CD1c-positive myeloid dendritic cell (primary cell): ENCODE measurements at regions not wholly inside any gene's neighbourhood (a gene's known extent, or its start where the extent isn't known, plus 50 kb on each side); places are given as distances from the start of the nearest gene placed in this dataset.

Experiments used
- DNase-seq: peaks from one replicate; pipeline ENCODE4 v3.0.0-alpha.2; 2016; ENCODE audit errors: extremely low spot score

DNA sequence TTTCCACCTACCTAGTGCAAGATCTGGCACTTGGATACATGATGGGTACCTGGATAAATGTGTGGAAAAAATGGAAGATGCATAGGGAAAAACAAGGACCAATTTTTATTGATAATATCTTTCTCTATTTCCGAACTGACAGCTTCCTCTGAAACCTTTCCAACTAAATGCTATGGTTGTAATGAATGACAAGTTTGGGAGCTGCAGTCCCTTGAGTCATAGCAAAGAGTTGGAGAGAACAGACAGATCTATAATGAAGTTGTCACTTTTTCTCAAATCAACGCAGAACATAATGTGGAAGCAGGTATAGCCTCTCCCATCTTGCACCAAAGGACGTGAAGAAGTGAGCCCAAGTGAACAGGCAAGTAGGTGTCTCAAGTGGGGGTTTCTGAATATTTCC is 296.5 kb upstream of the KAZN start:
- no peak for DNase-seq

DNA sequence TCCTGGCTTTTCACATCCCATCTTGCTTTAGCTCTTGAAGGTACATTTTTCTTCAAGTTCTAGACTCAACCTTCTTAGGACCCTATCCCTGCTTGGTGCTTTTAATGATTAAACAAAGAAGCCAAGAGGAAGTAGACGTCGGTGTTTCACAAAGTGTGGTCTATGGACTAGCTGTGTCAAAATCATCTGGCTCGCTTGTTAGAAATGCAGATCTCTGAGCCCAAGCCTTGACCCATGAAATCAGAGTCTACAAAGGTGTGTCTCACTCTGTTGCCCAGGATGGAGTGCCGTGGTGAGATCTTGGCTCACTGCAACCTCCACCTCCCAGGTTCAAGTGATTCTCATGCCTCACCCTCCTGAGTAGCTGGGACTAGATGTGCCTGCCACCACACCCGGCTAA is 295.5 kb upstream of the KAZN start:
- no peak for DNase-seq

DNA sequence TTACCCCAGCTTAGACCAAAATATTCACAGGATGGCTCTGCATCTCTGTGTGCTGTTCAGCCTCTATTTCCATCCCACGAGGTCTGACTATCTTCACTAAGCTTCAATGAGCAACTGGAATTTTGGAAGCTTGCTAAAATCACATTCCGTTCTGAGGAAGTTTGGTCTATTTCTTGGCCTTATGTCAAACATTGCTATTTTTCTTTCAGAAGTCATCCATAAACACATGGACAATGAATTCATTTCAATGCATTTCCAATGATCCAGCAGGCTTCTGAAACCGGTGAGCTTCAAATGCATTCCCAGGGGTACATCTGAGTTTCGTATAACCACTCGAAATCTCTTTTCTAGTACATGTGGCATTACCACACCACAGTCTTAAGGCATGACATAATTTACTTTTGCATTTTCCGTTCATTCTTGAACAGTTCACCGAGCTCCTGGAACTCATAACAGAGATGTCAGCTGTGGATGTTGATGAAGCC is 294.1 kb upstream of the KAZN start:
- DNase-seq = no peak

DNA sequence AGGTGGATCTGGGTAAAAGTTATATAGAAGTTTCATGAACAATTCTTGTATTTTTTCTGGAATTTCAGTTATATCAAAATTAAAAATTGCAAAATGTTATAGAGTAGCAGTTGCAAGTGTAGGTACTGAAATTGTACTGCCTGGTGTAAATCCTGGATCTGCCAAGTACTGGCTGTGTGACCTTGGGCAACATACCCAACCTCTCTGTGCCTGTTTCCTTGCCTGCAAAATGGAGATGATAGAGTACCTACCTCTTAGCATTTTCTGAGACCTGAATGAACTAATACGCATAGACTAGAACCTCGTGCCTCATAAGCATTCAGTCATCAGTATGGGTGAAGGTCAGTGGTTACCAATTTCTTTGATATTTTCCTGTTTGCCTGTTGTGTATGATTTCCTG is 290.0 kb upstream of the KAZN start:
- no peak for DNase-seq

DNA sequence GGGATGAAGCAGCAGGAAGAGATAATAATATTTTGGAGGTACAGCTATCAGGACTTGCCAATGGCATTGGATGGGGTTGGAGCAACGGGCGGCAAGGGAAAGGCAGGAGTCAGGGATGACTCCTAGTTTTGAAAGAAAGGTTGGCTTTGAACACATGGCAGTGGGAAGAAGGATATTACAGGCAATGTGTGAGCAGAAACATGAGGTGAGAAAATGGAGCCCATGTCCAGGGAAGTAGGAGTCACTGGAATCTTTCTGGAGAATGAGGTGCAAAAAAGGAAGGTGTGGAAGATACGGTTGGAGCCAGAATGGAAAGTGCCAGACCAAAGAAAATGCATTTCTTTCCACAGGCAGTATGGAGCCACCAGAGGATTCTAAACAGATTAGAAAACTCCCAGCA is 288.5 kb upstream of the KAZN start:
- DNase-seq = no peak

DNA sequence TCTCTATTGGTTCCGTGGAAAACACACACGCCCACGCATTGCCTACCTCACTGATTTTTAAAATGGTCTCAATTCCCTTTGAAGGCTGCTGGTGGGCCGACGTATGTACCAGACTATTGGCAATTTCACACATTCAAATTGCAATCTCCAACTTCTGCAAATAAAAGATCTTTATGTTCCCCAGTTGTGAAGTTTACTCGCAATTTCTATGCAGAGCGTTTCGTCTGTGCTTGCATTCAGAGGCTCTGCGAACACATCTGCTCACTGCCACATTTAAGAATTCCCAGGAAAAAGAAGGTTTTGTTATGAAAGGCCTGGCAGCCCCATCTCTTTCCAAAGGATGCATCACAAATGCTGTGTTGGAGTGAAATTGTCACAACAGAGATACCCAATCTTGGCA is 288.0 kb upstream of the KAZN start:
- DNase-seq = no peak

DNA sequence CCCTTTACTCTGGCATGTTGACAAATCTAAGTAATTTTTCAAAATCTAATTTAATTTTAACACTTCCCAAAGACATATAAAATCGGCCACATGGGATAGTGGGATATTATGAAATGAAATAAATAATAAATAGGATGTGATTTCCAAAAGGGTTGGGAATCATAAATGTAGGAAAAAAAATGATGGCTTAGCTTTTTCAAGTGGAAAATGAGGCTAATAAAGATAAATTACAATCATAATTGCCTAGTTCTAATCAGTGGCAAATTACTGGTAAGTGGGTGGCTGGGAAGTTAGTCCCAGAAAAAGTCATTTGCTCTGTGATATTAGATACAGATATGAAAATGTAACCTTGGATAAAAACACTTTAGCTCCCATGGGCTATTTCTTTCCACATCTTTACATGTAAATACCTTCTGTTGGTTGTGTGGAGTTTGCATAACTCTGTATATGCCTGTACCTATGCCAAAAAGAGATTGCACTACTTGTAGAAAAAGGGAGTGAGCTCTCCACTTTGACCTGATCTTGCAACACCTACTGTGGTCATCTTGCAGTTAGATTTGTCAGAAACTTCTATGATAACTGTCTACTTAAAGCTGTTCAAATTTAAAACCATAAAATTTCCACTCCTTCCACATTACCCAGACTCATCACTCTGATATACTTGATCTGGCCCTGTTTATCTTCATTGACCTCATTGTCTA is 284.6 kb upstream of the KAZN start:
- no peak for DNase-seq

DNA sequence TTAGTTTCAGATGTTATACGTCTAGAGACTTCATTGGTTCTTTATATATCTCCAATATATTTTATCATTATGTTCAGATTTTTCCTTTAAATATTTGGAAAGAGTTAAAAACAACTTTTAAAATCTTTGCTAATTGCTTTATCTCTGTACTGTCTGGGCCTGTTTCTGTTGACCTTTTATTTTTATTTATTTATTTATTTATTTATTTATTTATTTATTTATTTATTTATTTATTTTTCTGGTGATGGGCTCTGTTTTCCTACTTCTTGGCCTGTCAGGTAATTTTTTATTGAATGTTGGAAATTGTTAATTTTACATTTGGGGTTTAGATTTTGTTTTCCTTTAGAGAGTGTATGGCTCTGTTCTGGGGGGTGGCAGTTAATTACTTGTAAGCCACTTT is 279.7 kb upstream of the KAZN start:
- no peak for DNase-seq

DNA sequence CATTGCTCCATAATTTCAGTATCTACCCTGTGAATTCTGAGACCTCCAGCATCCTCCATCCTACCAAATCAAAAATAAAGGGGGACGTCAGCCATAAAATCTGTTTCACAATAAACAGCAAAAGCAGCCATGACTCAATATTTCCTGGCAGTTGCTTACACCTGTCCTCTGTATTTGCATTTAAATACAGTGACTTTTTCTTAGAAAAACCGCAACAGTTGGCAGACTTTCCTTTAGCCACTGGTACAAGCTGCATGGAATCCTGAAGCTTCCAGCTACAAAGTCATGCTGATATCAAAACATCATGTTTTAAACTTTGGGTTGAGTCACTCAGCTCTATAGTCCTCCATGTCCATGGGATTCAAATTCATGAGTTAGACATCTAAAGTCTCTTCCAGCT is 278.0 kb upstream of the KAZN start:
- no peak for DNase-seq

DNA sequence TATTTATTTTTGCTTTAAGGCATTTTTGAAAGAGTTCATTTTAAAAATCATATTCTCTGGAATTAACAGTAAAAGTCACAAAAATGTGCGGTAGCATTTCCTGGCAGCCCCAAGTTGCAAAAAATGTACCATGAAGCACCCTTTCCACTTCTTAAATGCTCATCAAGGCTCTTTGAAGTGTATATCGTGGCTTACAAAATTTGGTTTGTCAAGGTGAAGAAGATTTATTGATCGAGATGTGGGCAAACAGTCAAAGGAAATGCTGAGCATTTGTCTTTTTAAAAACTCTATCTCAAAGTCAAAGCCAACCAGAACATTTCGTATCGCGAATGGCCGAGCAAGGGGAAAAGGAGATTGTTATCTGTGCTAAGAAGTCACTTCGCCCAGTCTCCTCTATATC is 277.5 kb upstream of the KAZN start:
- DNase-seq = no peak

DNA sequence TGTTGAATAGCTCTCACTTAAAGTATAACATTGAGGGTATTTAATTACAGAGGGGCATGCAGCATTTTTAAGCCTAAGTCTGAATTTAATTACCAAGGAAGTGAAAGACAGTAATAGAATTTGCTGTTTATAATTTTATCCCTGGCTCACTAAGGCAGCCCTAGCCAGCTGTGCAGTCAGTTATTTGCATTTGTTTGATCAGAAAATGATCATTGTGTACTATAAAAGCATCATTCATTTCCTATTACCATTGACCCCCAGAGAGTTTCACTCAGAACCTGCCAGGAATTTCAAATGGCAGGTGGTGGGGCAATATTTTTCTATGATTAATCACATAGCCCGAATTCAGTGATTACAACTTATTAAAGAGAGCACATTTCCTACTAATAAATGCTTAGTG is 277.1 kb upstream of the KAZN start:
- no peak for DNase-seq

DNA sequence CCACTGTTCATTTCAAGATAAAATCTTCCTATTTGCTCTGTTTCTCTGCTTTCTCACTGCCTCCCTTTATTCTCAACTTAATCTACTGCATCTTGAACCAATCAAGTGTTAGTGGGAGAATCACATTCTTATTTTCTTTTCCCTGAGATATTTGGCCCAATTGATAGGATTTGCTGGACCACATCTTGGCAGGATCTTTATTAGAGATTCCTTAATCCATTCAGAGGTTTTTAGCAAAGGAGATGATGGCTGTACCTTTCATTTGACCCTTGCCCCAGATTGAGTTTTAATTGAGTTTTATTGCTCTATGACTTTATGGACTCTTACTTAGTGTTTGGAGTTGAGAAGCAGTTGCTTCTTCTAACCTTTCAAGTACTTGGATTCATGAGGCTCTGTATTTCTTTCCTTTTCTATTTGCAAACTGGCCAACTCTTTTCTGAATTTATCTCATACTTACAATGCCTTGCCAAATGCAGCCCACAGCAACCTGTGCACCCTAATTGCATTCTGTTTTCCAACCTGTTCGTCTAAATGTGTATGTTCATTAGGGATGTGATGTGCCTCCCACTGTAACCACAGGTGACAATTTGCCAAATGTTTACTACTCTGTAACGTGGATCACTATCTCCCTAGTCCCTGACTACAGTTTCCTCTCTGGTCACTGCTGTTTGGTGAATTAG is 274.8 kb upstream of the KAZN start:
- no peak for DNase-seq

DNA sequence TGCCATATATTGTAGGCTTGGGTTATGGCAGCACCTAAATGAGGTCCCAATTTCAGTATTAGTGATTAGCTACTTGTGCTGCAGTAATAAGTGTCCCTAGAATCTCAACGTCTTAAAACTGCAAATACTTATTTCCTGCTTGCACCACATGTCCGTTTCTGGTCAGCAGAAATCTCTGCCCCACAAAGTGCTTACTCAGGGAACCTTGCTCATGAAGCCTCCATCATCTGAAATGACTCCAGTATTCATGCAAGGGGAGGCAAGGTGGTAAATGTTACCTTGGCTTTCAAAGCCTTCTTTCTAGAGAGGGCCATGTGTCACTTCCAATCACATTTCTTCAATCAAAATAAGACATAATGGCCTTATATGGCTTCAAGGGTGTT is 274.2 kb upstream of the KAZN start:
- DNase-seq = no peak

DNA sequence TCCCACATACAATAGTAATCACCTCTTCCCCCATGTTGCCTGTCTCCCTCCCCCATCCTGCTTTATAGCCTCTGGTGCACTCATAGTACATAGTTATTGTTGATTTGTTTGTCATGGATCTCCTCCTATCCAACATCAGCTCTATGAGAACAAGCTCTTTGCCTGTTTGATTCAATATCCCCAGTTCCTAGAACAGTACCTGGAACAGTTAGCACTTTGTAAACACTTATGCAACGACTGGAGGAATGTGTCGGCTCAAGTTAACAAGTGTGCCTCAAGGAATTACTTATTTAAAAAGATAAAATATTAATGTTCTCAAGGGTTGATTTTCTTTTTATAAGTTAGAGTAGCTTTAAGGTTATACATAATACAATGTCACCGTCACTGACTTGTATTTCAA is 271.6 kb upstream of the KAZN start:
- DNase-seq = no peak

DNA sequence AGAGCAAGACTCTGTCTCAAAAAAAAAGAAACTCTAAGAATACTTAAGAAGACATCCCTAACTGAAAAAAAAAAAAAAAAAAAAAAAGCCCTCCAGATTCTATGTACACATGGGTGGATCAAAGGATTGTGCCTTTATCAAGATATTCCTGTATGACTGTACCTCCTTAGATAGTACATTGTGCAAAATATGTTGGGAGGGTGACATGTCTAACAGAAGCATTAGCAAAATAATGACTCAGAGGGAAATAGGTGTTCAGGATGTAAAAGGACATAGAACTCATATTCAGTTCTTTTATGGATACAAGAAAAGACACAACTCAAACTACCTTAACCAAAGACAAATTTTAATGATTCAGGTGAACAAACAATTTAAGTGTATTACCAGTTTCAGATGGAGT is 269.8 kb upstream of the KAZN start:
- DNase-seq = no peak

DNA sequence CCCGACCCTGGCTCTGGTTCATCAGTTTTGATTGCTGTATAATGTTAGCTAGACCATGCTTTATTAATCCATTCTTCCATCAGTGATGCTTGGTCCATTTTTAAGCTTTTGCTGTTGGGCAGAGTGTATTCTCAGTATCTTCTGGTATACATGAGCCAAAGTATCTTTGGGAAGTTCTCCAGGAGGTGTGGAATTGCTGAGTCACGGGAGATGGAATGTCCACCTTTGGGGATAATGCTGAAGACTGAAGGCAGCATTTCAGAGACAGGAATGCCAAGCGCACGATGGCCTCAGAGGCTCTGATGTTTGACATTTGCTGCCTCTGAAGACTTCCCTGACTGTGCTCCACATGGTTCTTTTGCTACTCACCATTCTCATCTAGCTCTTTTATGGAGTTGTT is 266.3 kb upstream of the KAZN start:
- DNase-seq = no peak

DNA sequence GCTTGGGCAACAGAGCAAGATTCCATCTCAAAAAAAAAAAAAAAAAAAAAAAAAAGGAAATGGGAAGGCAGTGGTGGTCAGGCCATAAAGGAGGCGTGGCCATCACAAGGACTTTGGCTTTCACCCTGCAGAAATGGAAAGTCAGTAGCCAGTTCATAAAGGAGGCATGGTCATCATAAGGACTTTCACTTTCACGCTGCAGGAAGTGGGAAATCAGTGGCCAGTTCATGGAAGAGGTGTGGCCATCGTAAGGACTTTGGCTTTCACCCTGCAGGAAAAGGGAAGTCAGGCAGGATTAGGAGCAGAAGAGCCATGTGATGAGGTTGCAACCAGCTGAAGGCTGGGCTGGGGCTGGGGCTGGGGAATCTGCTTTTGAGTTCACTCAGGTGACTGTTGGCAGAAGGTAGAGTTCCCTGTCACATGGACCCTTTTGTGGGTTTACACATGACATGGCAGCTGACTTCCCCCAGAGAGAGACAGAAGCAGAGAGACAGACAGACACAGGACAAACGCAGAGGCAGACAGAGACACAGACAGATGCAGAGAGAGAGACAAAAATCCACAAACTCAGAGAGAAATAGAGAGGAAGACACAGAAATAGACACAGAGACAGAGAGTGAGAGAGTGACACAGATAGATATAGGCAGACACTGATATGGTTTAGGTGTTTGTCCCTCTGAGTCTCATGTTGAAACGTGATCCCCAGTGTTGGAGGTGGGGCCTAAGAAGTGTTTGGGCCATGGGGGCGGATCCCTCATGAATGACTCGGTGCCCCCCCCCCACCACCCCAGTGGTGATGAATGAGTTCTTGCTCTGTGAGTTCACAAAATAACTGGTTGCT is 263.9 kb upstream of the KAZN start:
- DNase-seq = peak; percentile 55

DNA sequence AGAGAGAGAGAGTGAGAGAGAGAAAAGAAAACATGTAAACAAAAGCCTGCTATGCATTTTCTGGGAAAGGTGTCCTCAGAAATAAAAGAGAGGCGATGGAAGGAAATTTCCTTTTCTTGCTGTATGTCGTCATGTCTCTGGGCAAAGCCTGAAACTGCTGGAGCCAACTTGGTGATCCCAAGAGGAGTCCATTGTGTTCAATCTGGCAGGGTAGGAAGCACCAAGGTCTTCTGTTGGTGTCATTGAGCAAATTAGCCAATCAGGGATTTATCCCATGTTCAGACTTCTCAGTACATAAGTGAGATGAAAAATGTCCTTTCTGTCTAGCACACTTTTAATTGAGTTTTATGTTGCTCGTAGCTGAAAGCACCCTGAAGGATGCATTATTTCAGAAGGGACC is 260.0 kb upstream of the KAZN start:
- no peak for DNase-seq

DNA sequence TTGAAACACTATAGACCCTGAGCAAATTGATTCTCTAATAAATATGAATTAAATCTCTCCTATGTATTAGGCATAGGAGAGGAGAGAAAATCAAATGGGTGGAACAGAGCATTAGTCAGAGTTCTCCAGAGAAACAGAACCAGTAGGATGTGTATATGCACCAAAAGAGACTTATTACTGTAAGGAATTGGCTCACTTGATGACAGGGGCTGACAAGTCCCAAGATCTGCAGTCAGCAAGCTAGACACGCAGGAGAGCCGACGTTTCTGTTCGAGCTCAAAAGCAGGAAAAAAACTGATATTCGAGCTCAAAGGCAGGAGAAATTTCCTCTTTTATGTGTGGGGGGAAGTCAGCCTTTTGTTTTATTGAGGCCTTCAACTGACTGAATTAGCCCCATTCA is 259.2 kb upstream of the KAZN start:
- no peak for DNase-seq

DNA sequence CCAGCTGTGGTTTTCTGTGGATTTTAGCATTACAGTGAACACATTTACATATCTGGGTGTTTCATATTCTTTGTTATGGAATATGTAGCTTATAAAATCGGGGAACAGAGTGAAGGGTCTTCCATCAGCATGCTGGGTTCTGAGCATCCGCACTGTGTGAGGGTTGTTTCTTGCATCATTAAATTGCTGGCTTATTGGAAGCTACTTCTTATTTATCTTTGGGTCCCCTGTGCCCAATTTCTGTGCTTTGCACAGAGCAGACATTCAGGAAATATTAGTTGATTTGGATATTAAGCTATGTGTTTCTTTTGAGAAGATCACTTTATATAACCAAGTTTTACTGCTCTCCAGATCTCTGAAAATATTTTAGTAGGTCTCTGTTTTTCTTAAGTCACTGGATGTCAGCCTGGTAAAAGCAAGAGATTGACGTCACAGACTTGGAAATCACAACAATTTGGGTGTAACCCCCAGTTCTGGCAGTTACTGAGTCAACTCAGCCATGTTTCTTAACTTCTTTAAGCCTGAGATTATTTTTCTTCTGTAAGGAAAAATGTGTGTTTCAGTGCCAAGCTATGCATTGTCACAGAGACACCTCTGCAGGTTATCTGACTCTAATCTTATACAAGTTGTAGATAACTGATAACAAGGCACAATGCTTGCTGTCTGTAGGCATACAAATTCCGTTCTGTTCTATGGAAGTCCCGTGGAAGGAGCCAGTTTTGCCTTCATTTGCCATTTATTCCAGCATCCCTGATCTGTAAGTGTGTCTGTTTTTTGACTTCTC is 258.3 kb upstream of the KAZN start:
- no peak for DNase-seq

DNA sequence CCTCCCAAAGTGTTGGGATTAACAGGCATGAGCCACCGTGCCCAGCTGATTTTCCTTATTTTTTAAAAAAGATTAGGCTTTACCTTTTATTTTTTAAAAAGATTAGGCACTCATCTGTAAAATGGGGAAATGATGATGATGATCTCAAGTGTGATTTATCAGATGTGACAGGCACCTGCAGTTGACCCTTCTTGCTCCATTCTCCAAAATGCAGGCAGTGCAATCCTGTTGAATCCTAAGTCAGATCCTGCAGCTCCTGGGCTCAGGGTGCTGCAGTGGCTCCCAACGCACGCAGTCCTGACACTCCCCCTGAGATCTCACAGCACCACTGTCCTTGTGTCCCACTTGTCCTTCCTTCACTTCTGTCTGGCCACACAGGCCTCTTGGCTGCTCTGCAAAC is 257.3 kb upstream of the KAZN start:
- DNase-seq = no peak

DNA sequence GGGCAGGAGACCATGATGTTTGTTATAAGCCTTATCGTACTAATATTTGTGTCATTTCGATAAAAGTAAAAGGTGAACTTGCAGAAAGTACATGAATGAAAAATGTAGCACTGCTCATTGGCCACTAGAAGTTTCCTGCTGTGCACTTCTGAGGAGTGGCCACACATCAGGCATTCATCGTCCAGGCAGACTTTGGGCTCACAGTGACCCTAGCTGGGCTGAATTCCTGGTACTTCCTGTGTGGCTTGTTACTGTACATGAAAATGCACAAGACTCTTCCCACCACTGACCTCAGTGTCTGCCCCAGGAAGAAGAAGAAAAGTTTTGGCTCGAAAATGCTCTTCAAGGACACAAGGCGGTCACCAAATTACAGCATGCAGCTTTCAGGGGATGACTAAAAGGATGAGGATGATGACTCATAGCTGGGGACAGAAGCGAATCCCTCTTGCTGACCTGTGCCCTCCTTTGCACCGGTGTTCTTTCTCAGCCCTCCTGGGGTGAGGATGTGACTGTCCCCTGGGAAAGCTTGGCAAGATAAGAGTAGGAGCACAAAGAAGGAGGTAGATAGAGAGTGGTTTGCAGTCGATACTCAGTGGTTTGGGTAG is 252.4 kb upstream of the KAZN start:
- no peak for DNase-seq
